HFFc6 (cell line): ENCODE measurements at regions not wholly inside any gene's neighbourhood (a gene's known extent, or its start where the extent isn't known, plus 50 kb on each side); places are given as distances from the start of the nearest gene placed in this dataset.
A peak's percentile ranks its signal among the peaks of the same experiment; 100 is the strongest.

Source experiments
- DNase-seq: peaks from one replicate; pipeline ENCODE4 v3.0.0-alpha.2; 2018
- H3K27ac Mint-ChIP-seq: 2 replicates; pipeline ENCODE4 v1.8.0; 2020; ENCODE audit warnings: mild to moderate bottlenecking, mixed read lengths
- H3K27me3 Mint-ChIP-seq: 2 replicates; pipeline ENCODE4 v1.8.0; 2021; ENCODE audit warnings: mild to moderate bottlenecking, moderate library complexity, mixed read lengths; ENCODE audit not compliant: insufficient read depth
- H3K36me3 Mint-ChIP-seq: 2 replicates; pipeline ENCODE4 v1.8.0; 2021; ENCODE audit warnings: low read depth, mixed read lengths
- H3K4me1 Mint-ChIP-seq: 2 replicates; pipeline ENCODE4 v1.8.0; 2020; ENCODE audit warnings: low read depth, mixed read lengths
- H3K4me3 Mint-ChIP-seq: 2 replicates; pipeline ENCODE4 v1.8.0; 2020; ENCODE audit warnings: mild to moderate bottlenecking, moderate library complexity, mixed read lengths
- H3K9me3 Mint-ChIP-seq: 2 replicates; pipeline ENCODE4 v1.8.0; 2020; ENCODE audit warnings: mild to moderate bottlenecking, mixed read lengths
- CTCF ChIP-seq: fragments of 200-600 bp; sonication (generic); IDR thresholded peaks from 2 replicates; pipeline ENCODE4 v1.5.0; 2021; ENCODE audit warnings: antibody characterized with exemption, mild to moderate bottlenecking

DNA sequence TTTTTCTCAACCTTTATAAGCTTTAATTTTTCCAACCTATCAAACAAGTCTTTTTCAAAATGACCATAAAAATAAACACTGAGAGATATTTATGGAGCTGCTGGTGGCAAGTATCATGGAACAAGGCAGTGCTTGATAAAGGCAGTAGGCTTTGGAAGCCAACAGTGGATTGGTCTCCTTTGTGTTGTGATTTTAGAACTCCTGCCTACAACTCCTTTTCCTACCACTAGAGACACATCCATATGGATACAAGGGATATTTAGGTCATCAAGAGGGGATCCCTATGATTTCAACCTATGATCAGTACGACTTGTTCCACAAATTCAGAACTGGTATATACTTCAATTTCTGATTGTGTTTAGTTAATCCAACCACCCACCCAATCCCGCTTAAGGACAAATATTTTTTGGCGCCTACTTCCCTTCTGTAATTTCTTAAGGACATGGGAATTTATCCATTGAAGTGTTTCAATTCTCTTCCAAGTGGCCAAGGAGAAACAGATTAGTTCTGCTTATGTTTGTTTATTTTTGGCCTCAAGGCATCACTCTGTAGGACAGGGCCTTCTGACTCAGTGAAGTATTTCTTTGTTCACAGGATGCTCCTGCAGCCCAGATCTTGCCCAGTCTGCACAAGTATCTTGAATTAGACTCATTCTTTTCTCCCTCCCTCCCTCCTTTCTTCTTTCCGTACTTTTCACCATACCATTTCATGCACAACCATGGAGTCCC lies 2119.6 kb upstream of the PIK3C3 start:
- peak; percentile 38 for DNase-seq
- H3K4me1 Mint-ChIP-seq = peaks cover 21% of the 10 kb centered on the region
- no peaks in the 10 kb centered on the region for H3K9me3 Mint-ChIP-seq
- peak; percentile 40 for TF ChIP-seq CTCF
- no peak overlapping the region for H3K4me3 Mint-ChIP-seq
- H3K27ac Mint-ChIP-seq = no peak overlapping the region
- H3K36me3 Mint-ChIP-seq = no peaks in the 10 kb centered on the region
- H3K27me3 Mint-ChIP-seq = peaks cover 4% of the 10 kb centered on the region; the same call in 1 of the 2 replicates

DNA sequence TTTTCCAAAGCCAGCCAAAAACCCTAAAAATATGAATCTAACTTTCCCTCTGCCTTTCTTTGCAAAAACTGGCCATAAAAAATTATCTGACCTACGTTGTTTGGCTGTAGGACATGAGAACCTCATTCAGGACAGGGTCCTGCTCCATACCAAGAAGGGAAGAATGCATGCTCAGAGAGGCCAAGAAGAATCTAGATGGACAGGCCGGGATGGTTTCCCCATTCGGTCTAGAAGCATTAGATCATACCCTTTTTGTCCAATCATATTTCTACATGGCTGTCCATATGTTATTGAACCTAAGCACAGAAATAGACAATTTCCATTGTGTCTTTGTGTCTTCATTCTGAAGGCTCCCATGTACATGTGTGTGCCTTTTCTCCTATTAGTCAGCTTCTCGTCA lies 2120.4 kb upstream of the PIK3C3 start:
- Mint-ChIP-seq H3K4me1 (peaks cover 13% of the 10 kb centered on the region), H3K27me3 (peaks cover 6% of the 10 kb centered on the region), H3K4me3 (no peak overlapping the region), H3K9me3 (no peaks in the 10 kb centered on the region), H3K36me3 (no peaks in the 10 kb centered on the region), H3K27ac (no peak overlapping the region)
- TF ChIP-seq CTCF = no peak
- no peak for DNase-seq

DNA sequence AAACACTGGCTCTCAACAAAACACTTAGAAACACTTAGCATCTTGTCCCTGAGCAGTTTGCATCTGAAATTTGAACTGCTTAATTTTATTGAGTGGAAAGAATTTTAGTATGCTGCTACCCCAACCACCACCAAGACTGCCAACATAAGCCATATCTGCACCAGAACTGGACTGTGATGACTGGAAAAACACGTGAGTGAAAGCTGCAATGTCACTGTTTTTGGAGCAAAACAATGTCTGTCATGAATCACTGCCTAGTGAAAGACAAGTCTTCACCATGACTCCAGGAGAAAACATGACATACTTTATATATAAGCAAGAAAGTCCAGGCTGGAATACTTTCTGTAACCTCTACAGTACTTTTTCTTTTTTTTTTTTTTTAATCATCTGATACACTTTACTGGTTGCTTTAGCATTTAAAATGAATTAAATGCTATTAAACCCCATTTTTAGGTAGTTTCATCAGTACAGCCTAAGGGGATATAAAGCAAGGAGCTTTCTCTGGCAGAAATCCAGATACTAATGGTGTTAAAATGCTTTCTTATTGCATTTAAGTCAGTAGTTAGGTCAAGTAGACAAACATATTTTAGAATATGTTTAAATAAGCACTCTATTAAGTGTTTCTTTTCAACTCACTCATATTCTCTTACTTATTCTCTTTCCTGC lies 2129.4 kb upstream of the PIK3C3 start:
- peaks cover 11% of the 10 kb centered on the region; the same call in 1 of the 2 replicates for H3K27me3 Mint-ChIP-seq
- H3K9me3 Mint-ChIP-seq = no peaks in the 10 kb centered on the region
- no peaks in the 10 kb centered on the region for H3K4me1 Mint-ChIP-seq
- H3K27ac Mint-ChIP-seq = no peak overlapping the region
- no peak for TF ChIP-seq CTCF
- H3K36me3 Mint-ChIP-seq = no peaks in the 10 kb centered on the region
- peak; percentile 45 for DNase-seq
- no peak overlapping the region for H3K4me3 Mint-ChIP-seq

DNA sequence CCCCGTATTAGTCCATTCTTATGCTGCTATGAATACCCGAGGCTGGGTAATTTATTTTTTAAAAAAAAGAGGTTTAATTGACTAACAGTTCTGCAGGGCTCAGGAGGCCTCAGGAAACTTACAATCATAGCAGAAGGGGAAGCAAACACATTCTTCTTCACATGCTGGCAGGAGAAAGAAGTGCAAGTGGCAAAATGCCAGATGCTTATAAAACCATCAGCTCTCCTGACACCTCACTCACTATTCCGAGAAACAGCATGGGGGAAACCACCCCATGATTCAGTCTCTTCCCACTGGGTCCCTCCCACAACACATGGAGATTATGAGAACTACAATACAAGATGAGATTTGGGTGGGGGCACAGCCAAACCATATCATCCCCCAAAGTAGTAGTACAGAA lies 2148.5 kb upstream of the PIK3C3 start:
- H3K9me3 Mint-ChIP-seq = peaks cover 10% of the 10 kb centered on the region
- H3K4me1 Mint-ChIP-seq = no peaks in the 10 kb centered on the region
- H3K27ac Mint-ChIP-seq = no peak overlapping the region
- no peaks in the 10 kb centered on the region; the same call in 1 of the 2 replicates for H3K36me3 Mint-ChIP-seq
- no peaks in the 10 kb centered on the region; the same call in 1 of the 2 replicates for H3K27me3 Mint-ChIP-seq
- DNase-seq = peak; percentile 20
- H3K4me3 Mint-ChIP-seq = no peak overlapping the region
- TF ChIP-seq CTCF = no peak

DNA sequence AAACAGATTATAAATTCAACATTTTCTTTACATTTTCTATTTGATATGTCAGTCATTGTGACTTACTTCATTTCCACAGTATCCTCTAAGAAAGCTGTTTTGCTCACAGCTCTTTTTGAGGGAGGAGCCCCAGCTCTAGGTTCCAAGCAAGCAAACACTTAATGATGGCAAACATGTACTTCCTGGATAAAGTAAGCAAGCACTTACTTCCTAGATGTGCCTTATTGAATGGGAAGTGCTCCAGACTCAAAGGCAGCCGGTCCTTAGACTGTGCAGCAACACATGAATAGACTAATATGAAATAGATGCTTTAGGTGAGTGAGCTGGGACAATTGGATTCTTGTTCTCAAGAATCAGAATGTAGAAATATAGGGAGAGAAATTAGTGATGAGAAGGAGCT lies 2149.8 kb upstream of the PIK3C3 start:
- no peak overlapping the region for H3K27ac Mint-ChIP-seq
- no peak overlapping the region for H3K4me3 Mint-ChIP-seq
- H3K4me1 Mint-ChIP-seq = peaks cover 5% of the 10 kb centered on the region; the same call in 1 of the 2 replicates
- no peaks in the 10 kb centered on the region for H3K36me3 Mint-ChIP-seq
- DNase-seq = no peak
- TF ChIP-seq CTCF = no peak
- H3K9me3 Mint-ChIP-seq = peaks cover 10% of the 10 kb centered on the region
- no peaks in the 10 kb centered on the region; the same call in 1 of the 2 replicates for H3K27me3 Mint-ChIP-seq
